K562 (cell line): ENCODE measurements at regions not wholly inside any gene's neighbourhood (a gene's known extent, or its start where the extent isn't known, plus 50 kb on each side); places are given as distances from the start of the nearest gene placed in this dataset.

Source experiments
- ATAC-seq: fragments of 200-7000 bp; cut with Tn5 transposase; 3 replicates; pipeline ENCODE4 v1.9.1; 2020; ENCODE audit warnings: moderate library complexity
- BruUV-seq: library from RNA; stranded (reverse); fragments of 400-500 nt; replicated peaks from 2 replicates; lab custom pipeline; 2021; lab: Mats Ljungman, UMichigan
- CTCF ChIA-PET: fragments of 300-600 bp; formaldehyde crosslinking; extraction: SDS; loops from one replicate; lab custom pipeline; 2021; ENCODE audit warnings: low intra/inter-chr PET ratio; lab: Yijun Ruan, JAX
- POLR2A ChIA-PET: fragments of 300-600, 350-650 bp; sonication (Branson Sonifier 250); formaldehyde crosslinking; extraction: SDS; loops from one replicate; lab custom pipeline; 2021; ENCODE audit warnings: antibody characterized with exemption, inconsistent platforms; lab: Yijun Ruan, JAX
- DNase-seq, 4 experiments: peaks; one replicate each; pipeline versions ENCODE4 v3.0.0 to v3.0.0-alpha.2; 2011 to 2018; ENCODE audit warnings: low spot score in 3 of 4, mixed read lengths in 3 of 4; ENCODE audit errors: extremely low read depth in 1 of 4
- FAIRE-seq: peaks from 2 replicates; lab custom pipeline; 2011; peaks lifted over from hg19 to GRCh38; lab: Jason Lieb, UNC
- H2AFZ ChIP-seq: 2 replicates; pipeline ENCODE4 v1.6.0; 2011; ENCODE audit warnings: low read depth, low read length, control low read depth, inconsistent platforms
- H3K27ac ChIP-seq: fragments of 200-600 bp; 3 replicates; pipeline ENCODE4 v1.8.0; 2011; ENCODE audit warnings: low read depth, mild to moderate bottlenecking, control low read depth, inconsistent platforms, low read length, moderate library complexity, mixed read lengths; ENCODE audit errors: extremely low read depth
- H3K27me3 ChIP-seq, 2 experiments: fragments of 300-600 bp in 1 of 2; 2 replicates in 1 of 2; 3 replicates in 1 of 2; pipeline versions ENCODE4 v1.6.0 to v1.8.0; 2011; ENCODE audit warnings: inconsistent platforms in 2 of 2, low read length in 2 of 2, mild to moderate bottlenecking in 1 of 2, mixed read lengths in 1 of 2, moderate library complexity in 1 of 2; ENCODE audit not compliant: control insufficient read depth in 2 of 2, insufficient read depth in 2 of 2
- H3K36me3 ChIP-seq: fragments of 300-600 bp; 3 replicates; pipeline ENCODE4 v1.8.0; 2011; ENCODE audit warnings: mild to moderate bottlenecking, low read length, inconsistent platforms; ENCODE audit not compliant: control insufficient read depth, insufficient read depth
- H3K4me1 ChIP-seq, 2 experiments: fragments of 200-600 bp in 1 of 2; replicated peaks in 1 of 2; 2 replicates in 1 of 2; 3 replicates in 1 of 2; pipeline versions ENCODE4 v1.5.1 to v1.8.0; 2011; ENCODE audit warnings: inconsistent platforms in 2 of 2, low read length in 2 of 2, mild to moderate bottlenecking in 1 of 2, mixed read lengths in 1 of 2, moderate library complexity in 1 of 2; ENCODE audit not compliant: control insufficient read depth in 2 of 2, insufficient read depth in 2 of 2
- H3K4me2 ChIP-seq: 2 replicates; pipeline ENCODE4 v1.6.1; 2011; ENCODE audit warnings: low read length, control low read depth, inconsistent platforms, mixed read lengths; ENCODE audit not compliant: insufficient read depth
- H3K4me3 ChIP-seq: fragments of 200-600 bp; sonication (generic), shearing (Covaris generic); 2 replicates; pipeline ENCODE4 v1.5.1; 2016; ENCODE audit warnings: control low read depth, inconsistent platforms
- H3K79me2 ChIP-seq: fragments of 200-600 bp; 3 replicates; pipeline ENCODE4 v1.8.0; 2011; ENCODE audit warnings: low read length, inconsistent platforms; ENCODE audit not compliant: control insufficient read depth, insufficient read depth
- H3K9ac ChIP-seq, 2 experiments: 2 replicates each; pipeline versions ENCODE4 v1.6.0 to v1.6.1; 2011; ENCODE audit warnings: low read depth in 2 of 2, low read length in 2 of 2, control low read depth in 1 of 2, inconsistent platforms in 1 of 2, mild to moderate bottlenecking in 1 of 2, mixed read lengths in 1 of 2; ENCODE audit not compliant: insufficient read depth in 1 of 2
- H3K9me1 ChIP-seq: one replicate; pipeline ENCODE4 v1.6.0; 2011; ENCODE audit warnings: inconsistent platforms, mild to moderate bottlenecking, low read length, moderate library complexity; ENCODE audit not compliant: control insufficient read depth, insufficient read depth
- H3K9me3 ChIP-seq: replicated peaks from 2 replicates; pipeline ENCODE4 v1.5.1; 2011; ENCODE audit warnings: low read depth, low read length, inconsistent platforms; ENCODE audit not compliant: control insufficient read depth, insufficient read depth
- H4K20me1 ChIP-seq: replicated peaks from 2 replicates; pipeline ENCODE4 v1.6.1; 2011; ENCODE audit warnings: low read length, inconsistent platforms, mixed read lengths; ENCODE audit not compliant: control insufficient read depth, insufficient read depth
- GABPB1 ChIP-seq: sonication (generic); formaldehyde crosslinking; IDR thresholded peaks from 2 replicates; pipeline ENCODE4 v1.8.0; 2022; ENCODE audit warnings: mild to moderate bottlenecking, missing genetic modification reagents
- HLTF ChIP-seq: fragments of 450-650 bp; IDR thresholded peaks from 2 replicates; pipeline ENCODE4 v1.6.1; 2016
- KHSRP ChIP-seq: fragments of 450-650 bp; IDR thresholded peaks from 2 replicates; pipeline ENCODE4 v1.6.1; 2017
- KLF13 ChIP-seq: fragments of 450-650 bp; IDR thresholded peaks from 2 replicates; pipeline ENCODE4 v1.6.1; 2016; ENCODE audit warnings: missing genetic modification characterization, low read depth, mild to moderate bottlenecking, missing compliant biosample characterization, moderate library complexity, borderline replicate concordance
- LCOR ChIP-seq: sonication (generic); formaldehyde crosslinking; IDR thresholded peaks from 2 replicates; pipeline ENCODE4 v1.8.0; 2022; ENCODE audit warnings: mild to moderate bottlenecking, missing genetic modification reagents
- RBM25 ChIP-seq: fragments of 200-400 bp; formaldehyde crosslinking; IDR thresholded peaks from 2 replicates; pipeline ENCODE4 v1.6.1; 2018; ENCODE audit warnings: low read length, low read depth, moderate library complexity; ENCODE audit not compliant: severe bottlenecking
- SMARCC2 ChIP-seq: fragments of 450-650 bp; IDR thresholded peaks from 2 replicates; pipeline ENCODE4 v1.6.1; 2017; ENCODE audit warnings: antibody characterized with exemption, moderate library complexity, mild to moderate bottlenecking, low read depth
- WGBS: fragments of 100-300 bp; shearing (Covaris generic); methylation state at CpG from one replicate; pipeline ENCODE4 v1.1.6; 2016; ENCODE audit warnings: low coverage, mixed read lengths; ENCODE audit not compliant: insufficient coverage; ENCODE audit errors: missing lambda C conversion rate; 5-methylcytosine and 5-hydroxymethylcytosine counted together
- in situ Hi-C: fragments of 300-500 bp; cut with MboI; formaldehyde crosslinking; loops from 4 replicates; pipeline ENCODE4 v1.15.0; 2018; ENCODE audit warnings: inconsistent platforms, mixed read lengths
- intact Hi-C: fragments of 100-400 bp; cut with micrococcal nuclease; formaldehyde crosslinking; loops from 2 replicates; pipeline ENCODE4 v1.14.2; 2022
- TF ChIP-seq, protein P1 (sequence below): fragments of 250-450 bp; sonication (Bioruptor Pico); IDR thresholded peaks from 2 replicates; pipeline ENCODE4 v1.4.0; 2020; ENCODE audit warnings: mild to moderate bottlenecking
- TF ChIP-seq, protein P2 (sequence below), 2 experiments: fragments of 450-650 bp; formaldehyde crosslinking in 1 of 2; IDR thresholded peaks; 2 replicates each; pipeline versions ENCODE4 v1.4.0 to v1.6.1; 2014 to 2020; ENCODE audit warnings: mild to moderate bottlenecking in 2 of 2, borderline replicate concordance in 1 of 2, low read depth in 1 of 2

GRCh38 chr5:93348231-93348630 is 232.8 kb downstream of the NR2F1-AS1 start:
- Histone ChIP-seq H3K4me1 (no peaks in the 10 kb centered on the region), H2AFZ (no peak overlapping the region), H3K79me2 (no peaks in the 10 kb centered on the region), H3K9ac (no peak overlapping the region), H3K27ac (no peak overlapping the region), H3K36me3 (no peaks in the 10 kb centered on the region), H3K9me1 (no peaks in the 10 kb centered on the region)
- intact Hi-C loops (no loop called here), in situ Hi-C loops (no loop called here)
- no peak for DNase-seq
- BruUV-seq, result no TSS peak
- POLR2A ChIA-PET, result no interaction called here
- no peak for ATAC-seq
- CTCF ChIA-PET, result no interaction called here
- TF ChIP-seq, protein P1, sequence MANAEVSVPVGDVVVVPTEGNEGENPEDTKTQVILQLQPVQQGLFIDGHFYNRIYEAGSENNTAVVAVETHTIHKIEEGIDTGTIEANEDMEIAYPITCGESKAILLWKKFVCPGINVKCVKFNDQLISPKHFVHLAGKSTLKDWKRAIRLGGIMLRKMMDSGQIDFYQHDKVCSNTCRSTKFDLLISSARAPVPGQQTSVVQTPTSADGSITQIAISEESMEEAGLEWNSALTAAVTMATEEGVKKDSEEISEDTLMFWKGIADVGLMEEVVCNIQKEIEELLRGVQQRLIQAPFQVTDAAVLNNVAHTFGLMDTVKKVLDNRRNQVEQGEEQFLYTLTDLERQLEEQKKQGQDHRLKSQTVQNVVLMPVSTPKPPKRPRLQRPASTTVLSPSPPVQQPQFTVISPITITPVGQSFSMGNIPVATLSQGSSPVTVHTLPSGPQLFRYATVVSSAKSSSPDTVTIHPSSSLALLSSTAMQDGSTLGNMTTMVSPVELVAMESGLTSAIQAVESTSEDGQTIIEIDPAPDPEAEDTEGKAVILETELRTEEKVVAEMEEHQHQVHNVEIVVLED (CRISPR knock-in tag), result no peak
- TF ChIP-seq KHSRP (no peak), KLF13 (tag) (no peak), RBM25 (no peak), SMARCC2 (no peak), LCOR (CRISPR knock-in tag) (no peak), GABPB1 (CRISPR knock-in tag) (no peak), HLTF (no peak)
- TF ChIP-seq, protein P2, sequence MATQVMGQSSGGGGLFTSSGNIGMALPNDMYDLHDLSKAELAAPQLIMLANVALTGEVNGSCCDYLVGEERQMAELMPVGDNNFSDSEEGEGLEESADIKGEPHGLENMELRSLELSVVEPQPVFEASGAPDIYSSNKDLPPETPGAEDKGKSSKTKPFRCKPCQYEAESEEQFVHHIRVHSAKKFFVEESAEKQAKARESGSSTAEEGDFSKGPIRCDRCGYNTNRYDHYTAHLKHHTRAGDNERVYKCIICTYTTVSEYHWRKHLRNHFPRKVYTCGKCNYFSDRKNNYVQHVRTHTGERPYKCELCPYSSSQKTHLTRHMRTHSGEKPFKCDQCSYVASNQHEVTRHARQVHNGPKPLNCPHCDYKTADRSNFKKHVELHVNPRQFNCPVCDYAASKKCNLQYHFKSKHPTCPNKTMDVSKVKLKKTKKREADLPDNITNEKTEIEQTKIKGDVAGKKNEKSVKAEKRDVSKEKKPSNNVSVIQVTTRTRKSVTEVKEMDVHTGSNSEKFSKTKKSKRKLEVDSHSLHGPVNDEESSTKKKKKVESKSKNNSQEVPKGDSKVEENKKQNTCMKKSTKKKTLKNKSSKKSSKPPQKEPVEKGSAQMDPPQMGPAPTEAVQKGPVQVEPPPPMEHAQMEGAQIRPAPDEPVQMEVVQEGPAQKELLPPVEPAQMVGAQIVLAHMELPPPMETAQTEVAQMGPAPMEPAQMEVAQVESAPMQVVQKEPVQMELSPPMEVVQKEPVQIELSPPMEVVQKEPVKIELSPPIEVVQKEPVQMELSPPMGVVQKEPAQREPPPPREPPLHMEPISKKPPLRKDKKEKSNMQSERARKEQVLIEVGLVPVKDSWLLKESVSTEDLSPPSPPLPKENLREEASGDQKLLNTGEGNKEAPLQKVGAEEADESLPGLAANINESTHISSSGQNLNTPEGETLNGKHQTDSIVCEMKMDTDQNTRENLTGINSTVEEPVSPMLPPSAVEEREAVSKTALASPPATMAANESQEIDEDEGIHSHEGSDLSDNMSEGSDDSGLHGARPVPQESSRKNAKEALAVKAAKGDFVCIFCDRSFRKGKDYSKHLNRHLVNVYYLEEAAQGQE (IDR thresholded peaks at IDR 0.05; ENCODE audit: borderline replicate concordance), result no peak
- TF ChIP-seq, protein P2 (CRISPR knock-in tag; IDR thresholded peaks at IDR 0.05; ENCODE audit: low read depth), result no peak
- TF ChIP-seq, all 486 proteins: peak for 0
- H3K4me2 ChIP-seq, result no peak overlapping the region
- no peaks in the 10 kb centered on the region for H4K20me1 ChIP-seq
- FAIRE-seq, result no peak
- no peak overlapping the region for H3K4me3 ChIP-seq
- H3K27me3 ChIP-seq, result no peaks in the 10 kb centered on the region
- WGBS, result 3% methylated on average over 15 of the region's 15 CpGs
- no peaks in the 10 kb centered on the region for H3K9me3 ChIP-seq
